Stimulated activated CD4-positive, alpha-beta T cell treated with anti-CD3 and anti-CD28 coated beads, TNF-alpha, amount 100 ng/mL, for 24 hours (primary cell): ENCODE measurements at regions not wholly inside any gene's neighbourhood (a gene's known extent, or its start where the extent isn't known, plus 50 kb on each side); places are given as distances from the start of the nearest gene placed in this dataset.
"Not testable (repeated sequence)": the region's sequence is repeated elsewhere in the genome, so short reads cannot be mapped to it uniquely, and the experiment has no call there.

Source experiments
- DNase-seq, 3 experiments: peaks; one replicate each; pipeline ENCODE4 v3.0.0-alpha.2; 2020; ENCODE audit warnings: low read depth in 3 of 3

DNA sequence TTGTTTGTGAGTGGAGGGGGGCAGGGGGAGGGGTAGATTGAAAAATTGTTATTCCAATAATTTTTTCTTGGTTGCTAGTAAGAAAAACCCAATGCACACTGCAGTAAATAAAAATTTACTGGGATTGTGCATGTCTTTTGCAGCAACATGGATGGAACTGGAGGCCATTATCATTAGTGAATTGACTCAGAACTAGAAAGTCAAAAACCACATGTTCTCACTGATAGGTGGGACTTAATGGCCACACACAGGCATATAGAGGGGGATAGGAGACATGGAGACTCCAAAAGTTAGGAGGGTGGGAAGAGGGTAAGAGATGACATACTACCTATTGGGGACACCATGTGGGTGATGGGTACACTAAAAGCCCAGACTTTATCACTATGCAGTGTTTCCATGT lies 67.2 kb downstream of the BUB3 start:
- no peak for DNase-seq

DNA sequence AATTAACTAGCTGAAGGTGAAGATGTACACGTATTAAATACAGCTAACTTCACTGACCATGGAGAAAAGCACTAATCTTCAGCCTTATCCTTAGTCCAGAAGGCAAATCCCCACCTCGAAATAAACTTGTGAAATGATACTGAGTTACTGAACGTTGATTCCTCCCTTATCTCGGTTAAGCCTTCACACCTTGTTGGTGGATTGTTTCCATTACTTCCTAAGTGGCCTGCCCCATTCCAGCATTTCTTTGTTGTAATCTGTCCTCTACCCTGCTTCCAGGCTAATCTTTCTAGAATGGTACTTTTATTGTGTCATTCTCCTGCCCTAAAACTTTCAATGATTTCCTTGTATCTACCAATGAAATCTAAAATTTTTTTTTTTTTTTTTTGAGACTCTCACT lies 68.6 kb downstream of the BUB3 start:
- DNase-seq: no peak

GRCh38 chr10:123227706-123228105 lies 73.5 kb downstream of the BUB3 start:
- no peak for DNase-seq

- DNase-seq: no peak
Observed at GRCh38 chr10:123229927-123230630, 75.9 kb downstream of the BUB3 start.

DNA sequence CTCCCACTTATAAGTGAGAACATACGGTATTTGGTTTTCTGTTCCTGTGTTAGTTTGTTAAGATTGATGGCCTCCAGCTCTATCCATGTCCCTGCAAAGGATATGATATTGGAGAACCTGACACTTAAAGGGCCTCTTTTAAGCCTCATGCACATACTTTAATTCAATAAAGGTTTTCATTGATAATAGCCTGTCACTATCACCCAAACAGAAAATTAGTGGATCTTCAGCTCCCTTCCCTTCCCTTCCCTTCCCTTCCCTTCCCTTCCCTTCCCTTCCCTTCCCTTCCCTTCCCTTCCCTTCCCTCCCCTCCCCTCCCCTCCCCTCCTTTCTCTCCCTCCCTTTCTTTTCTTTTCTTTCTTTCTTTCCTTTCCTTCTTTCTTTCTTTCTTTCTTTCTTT lies 78.7 kb downstream of the BUB3 start:
- not testable (repeated sequence) for DNase-seq

DNA sequence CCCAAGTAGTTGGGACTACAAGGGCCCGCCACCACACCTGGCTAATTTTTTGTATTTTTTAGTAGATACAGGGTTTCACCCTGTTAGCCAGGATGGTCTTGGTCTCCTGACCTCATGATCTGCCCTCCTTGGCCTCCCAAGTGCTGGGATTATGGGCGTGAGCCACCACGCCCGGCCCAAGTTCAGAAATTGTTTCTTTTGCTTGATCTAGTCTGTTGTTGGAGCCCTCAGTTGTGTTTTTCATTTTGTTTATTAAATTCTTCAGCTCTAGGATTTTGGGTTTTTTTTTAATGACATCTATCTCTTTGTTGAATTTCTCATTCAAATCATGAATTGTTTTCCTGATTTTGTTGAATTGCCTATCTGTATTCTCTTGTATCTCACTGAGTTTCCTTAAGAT lies 80.8 kb downstream of the BUB3 start:
- not testable (repeated sequence) for DNase-seq

GRCh38 chr10:123236126-123236525 lies 81.9 kb downstream of the BUB3 start:
- no peak for DNase-seq

GRCh38 chr10:123240250-123240649 lies 86.0 kb downstream of the BUB3 start:
- DNase-seq: no peak

DNA sequence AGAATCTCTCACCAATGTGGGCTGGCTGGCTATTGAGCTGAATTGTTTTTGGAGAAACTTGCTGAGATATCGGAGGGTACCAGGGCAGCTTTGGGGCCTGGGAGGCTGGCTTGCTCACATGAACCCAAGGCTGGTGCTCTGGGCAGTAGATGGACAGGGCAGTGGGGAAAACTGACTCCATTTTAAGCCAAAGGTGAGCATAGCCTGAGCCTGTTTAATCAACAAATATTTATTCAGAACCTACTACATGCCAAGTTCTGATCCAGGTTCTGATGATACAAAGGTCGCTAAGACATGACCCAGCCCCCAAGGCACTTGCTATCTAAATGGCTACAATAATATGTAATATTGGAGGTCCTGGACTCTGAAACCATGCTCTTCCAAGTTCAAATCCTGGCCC lies 86.6 kb downstream of the BUB3 start:
- no peak for DNase-seq

DNA sequence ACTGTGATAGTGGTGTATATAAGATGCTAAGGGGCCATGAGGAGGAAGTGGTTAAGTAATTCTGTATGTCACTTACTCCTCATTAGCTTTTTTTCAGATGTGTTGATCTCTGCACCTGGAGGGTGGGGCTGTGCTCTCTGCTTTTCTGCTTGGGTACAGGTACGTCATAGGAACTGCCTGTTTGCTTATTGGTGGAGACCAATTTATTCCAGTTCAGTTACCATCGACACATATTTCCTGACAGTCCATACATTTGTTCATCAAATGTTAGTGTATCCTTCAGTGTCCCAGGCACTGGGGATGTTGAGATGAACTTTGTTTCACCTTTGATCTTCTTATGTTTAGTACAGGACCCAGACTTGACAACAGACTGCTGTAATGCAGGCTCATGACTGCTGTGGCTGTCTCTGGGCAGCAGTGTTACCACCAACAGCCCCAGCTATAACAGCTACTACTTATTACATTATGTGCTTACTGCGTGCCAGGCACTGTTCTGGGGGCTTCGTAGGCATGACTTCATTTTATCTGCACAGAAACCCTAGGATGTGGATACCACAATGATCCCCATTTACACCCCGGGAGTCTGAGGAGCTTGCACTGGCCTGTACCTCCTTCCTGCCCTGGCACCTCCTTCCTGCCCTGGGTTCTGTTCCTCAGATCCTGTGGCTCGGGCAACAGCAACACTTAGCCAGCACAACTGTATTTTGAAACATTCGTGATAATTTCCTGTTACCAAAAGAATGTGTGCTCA lies 87.4 kb downstream of the BUB3 start:
- DNase-seq: peak in 1 of 3 experiments; percentile 7

- no peak for DNase-seq
Observed at GRCh38 chr10:123244747-123245146, 90.5 kb downstream of the BUB3 start.

DNA sequence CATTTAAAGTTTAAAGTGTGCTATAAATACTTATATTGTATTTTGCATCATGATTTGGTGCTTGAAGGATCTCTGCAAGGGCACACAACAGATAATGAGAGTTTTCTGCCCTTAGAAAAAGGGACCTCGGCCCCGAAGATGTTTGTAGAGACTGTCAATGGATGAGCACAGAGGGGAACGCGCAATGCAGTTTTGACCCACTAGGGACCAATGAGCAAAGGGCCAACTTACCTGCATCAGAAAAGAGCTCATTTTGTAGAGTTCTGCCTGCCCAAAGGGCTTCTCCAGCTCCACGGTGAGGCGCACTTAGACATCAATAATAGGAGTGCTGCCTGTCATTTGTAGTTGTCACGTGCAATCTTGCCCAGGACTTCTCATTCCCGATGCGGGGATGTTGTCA lies 91.1 kb downstream of the BUB3 start:
- no peak for DNase-seq

GRCh38 chr10:123249894-123250293 lies 95.7 kb downstream of the BUB3 start:
- DNase-seq: no peak

DNA sequence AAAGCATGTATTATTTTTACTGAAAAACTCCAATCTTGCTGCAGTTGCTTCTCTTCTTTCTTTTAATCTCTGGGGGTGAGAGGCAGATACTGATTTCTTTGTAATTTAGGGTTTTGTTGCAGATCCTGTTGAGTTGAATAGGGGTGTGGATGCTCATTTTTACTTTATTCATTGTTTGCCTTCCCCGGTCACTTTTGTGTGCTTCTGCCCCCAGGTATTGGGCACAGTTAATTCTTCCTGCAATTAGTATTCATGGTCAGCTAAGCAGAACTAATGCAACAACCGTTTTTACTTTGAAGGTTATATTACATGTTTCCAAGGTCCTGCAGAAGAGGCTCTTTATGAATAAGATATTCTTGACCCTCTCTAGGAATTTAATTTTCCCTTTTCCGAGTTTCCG lies 96.4 kb downstream of the BUB3 start:
- DNase-seq: no peak

GRCh38 chr10:123252779-123253178 lies 98.6 kb downstream of the BUB3 start:
- DNase-seq: no peak

- DNase-seq: not testable (repeated sequence)
Observed at GRCh38 chr10:123254343-123254742, 100.1 kb downstream of the BUB3 start.

GRCh38 chr10:123257904-123258456 lies 103.8 kb downstream of the BUB3 start:
- no peak for DNase-seq

DNA sequence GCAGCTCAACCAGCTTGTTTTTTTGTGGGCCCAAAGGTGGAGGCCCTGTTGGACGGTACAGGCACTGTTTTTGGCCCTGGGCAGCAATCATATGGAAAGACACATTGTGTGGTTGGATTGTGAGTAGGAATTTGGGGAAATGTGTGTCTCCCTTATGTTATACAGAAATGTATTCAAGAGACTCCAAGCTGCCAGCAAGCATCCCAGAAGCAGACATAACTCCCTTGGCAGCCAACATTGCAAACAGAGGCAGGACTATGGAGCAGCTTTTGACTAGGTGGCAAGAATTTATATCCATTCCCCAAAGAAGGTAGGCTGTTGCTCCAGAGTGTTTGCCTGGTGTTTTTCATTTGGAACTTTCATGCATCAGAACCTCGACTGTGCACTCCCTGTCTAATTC lies 104.9 kb downstream of the BUB3 start:
- no peak for DNase-seq

DNA sequence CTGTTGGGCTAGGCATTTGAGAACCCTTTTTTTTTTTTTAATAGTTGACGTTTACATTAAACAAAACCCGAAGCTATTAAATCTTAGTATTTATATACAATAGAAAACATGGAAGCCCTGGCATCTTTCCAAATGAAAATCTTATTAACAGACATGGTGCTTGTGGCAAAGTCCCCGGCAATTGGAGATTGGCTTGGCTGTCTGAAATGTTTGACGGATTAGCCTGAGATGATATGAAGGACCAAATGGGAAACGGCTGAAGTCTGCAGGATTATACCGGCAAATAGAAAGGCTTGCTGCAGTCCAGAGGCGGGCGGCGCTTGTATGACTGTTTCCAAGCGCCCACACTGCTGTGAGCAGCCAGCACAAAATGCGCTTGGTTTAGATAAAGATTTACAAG lies 105.6 kb downstream of the BUB3 start:
- DNase-seq: no peak

GRCh38 chr10:123262456-123262855 lies 108.3 kb downstream of the BUB3 start:
- no peak for DNase-seq

GRCh38 chr10:123266971-123267370 lies 112.8 kb downstream of the BUB3 start:
- DNase-seq: no peak

GRCh38 chr10:123269017-123269552 lies 114.9 kb downstream of the BUB3 start:
- DNase-seq: no peak

DNA sequence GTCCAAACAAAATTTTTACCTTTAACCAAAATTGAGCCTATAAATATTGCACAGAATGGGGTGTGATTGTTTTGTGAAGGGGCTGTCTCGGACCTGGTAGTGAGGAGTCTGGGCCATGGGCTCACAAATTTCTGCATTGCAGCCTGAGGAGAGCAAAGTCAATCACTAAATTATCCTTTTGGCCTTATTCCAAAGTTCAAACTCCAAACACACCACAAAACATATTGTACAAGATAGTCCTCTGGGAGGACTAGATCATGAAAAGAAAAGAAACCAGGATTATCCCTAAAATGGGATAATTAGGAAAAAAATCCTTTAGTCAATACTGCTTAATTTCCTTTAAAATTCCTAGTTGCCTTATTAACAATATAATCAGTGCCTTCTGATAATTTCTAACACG lies 115.5 kb downstream of the BUB3 start:
- no peak for DNase-seq
